ENCODE measurements at regions not wholly inside any gene's neighbourhood (a gene's known extent, or its start where the extent isn't known, plus 50 kb on each side); places are given as distances from the start of the nearest gene placed in this dataset.

GRCh38 chr6:119484598-119484997 lies 135.0 kb upstream of the MAN1A1 start:
- ATAC-seq (no peak), FAIRE-seq (peak; percentile 19), DNase-seq (ENCODE audit: extremely low read depth in 1 of 4, low spot score in 3 of 4) (no peak)
- ChIA-PET CTCF (ENCODE audit: low intra/inter-chr PET ratio) (no interaction called here), POLR2A (interaction anchor here (0.6 to 1.4 kb wide), 2 partner anchors 9 to 19 kb away, joined by 3 to 5 read pairs; no protein-coding TSS in a partner anchor)
- Histone ChIP-seq H3K27ac (ENCODE audit: extremely low read depth, low read depth, low read length) (no peak overlapping the region), H2AFZ (ENCODE audit: low read depth, low read length) (no peak overlapping the region; the same call in 1 of the 2 replicates), H3K36me3 (ENCODE audit: control insufficient read depth, insufficient read depth, low read length) (no peaks in the 10 kb centered on the region), H3K9me3 (replicated peaks; ENCODE audit: control insufficient read depth, insufficient read depth, low read depth, low read length) (no peaks in the 10 kb centered on the region), H3K9ac (ENCODE audit: insufficient read depth in 1 of 2, low read depth in 2 of 2, low read length in 2 of 2) (no peak overlapping the region), H3K4me3 (no peak overlapping the region), H3K79me2 (ENCODE audit: control insufficient read depth, insufficient read depth, low read length) (no peaks in the 10 kb centered on the region), H3K27me3 (ENCODE audit: control insufficient read depth in 2 of 2, insufficient read depth in 2 of 2, low read length in 2 of 2) (no peaks in the 10 kb centered on the region), H3K9me1 (ENCODE audit: control insufficient read depth, insufficient read depth, low read length) (no peaks in the 10 kb centered on the region), H4K20me1 (replicated peaks; ENCODE audit: control insufficient read depth, insufficient read depth, low read length) (no peaks in the 10 kb centered on the region), H3K4me2 (ENCODE audit: insufficient read depth, low read length) (no peak overlapping the region), H3K4me1 (replicated peaks in 1 of 2; ENCODE audit: control insufficient read depth in 2 of 2, insufficient read depth in 2 of 2, low read length in 2 of 2) (peaks cover 6 to 20% of the 10 kb centered on the region in 2 experiments; a peak in 3 of 5 replicates)
- BruUV-seq (replicated peaks), result no TSS peak
- WGBS (ENCODE audit: insufficient coverage, low coverage, missing lambda C conversion rate), result 79% methylated on average over 5 of the region's 5 CpGs
- no peak for TF ChIP-seq HBP1 (CRISPR knock-in tag; IDR thresholded peaks at IDR 0.05)
- 0 out of 2 replicates have a peak, but pooled peaks have one; percentile 3 for TF ChIP-seq REST (IDR thresholded peaks at IDR 0.05; ENCODE audit: borderline replicate concordance)
- no peak for TF ChIP-seq REST (CRISPR knock-in tag; IDR thresholded peaks at IDR 0.05; ENCODE audit: low read depth)
- intact Hi-C loops (cut with micrococcal nuclease) (loop anchor here (5.0 kb wide), 1 partner anchor 58 kb away; no protein-coding TSS in a partner anchor), in situ Hi-C loops (cut with MboI) (no loop called here)
